Esophagus squamous epithelium (tissue), 5 donors: ENCODE measurements at regions not wholly inside any gene's neighbourhood (a gene's known extent, or its start where the extent isn't known, plus 50 kb on each side); places are given as distances from the start of the nearest gene placed in this dataset.

Experiments
- DNase-seq: peaks from one replicate; lab custom pipeline; 2025; lab: John Stamatoyannopoulos, UW
- H3K27ac ChIP-seq, 4 donors: fragments of 200-600 bp; sonication (generic); one replicate each; pipeline ENCODE4 v1.5.1; 2016 to 2019; ENCODE audit warnings: mild to moderate bottlenecking in 1 of 4
- H3K27me3 ChIP-seq, 4 donors: fragments of 200-600 bp; sonication (generic); 1 replicate in 3 of 4; 2 replicates in 1 of 4; pipeline versions ENCODE4 v1.5.1 to v1.6.0; 2017 to 2021; ENCODE audit warnings: antibody characterized with exemption in 1 of 4
- H3K36me3 ChIP-seq, 3 donors: fragments of 200-600 bp; sonication (generic); one replicate each; pipeline ENCODE4 v1.5.1; 2016 to 2019
- H3K4me1 ChIP-seq, 3 donors: fragments of 200-600 bp; sonication (generic); one replicate each; pipeline ENCODE4 v1.5.1; 2017 to 2019
- H3K4me3 ChIP-seq, 4 donors: fragments of 200-600 bp; sonication (generic); 1 replicate in 3 of 4; 2 replicates in 1 of 4; pipeline ENCODE4 v1.5.1; 2016 to 2019; ENCODE audit warnings: mild to moderate bottlenecking in 2 of 4, moderate library complexity in 1 of 4
- H3K9me3 ChIP-seq, 3 donors: fragments of 200-600 bp; sonication (generic); one replicate each; pipeline ENCODE4 v1.5.1; 2016 to 2019
- POLR2A ChIP-seq, 4 donors: fragments of 450-650 bp; IDR thresholded peaks; one replicate each; pipeline ENCODE4 v1.6.1; 2017; ENCODE audit warnings: antibody characterized with exemption in 4 of 4, mild to moderate bottlenecking in 4 of 4, moderate library complexity in 3 of 4
- WGBS, 2 donors: methylation state at CpG; one replicate each; pipeline ENCODE4 v1.1.5; 2018; 5-methylcytosine and 5-hydroxymethylcytosine counted together
- intact Hi-C: fragments of 100-400 bp; cut with DNase I; formaldehyde crosslinking; loops from one replicate; pipeline ENCODE4 v1.15.0; 2022
- TF ChIP-seq, protein P1 (sequence below), 6 experiments: fragments of 450-650 bp in 4 of 6; fragments of 200-600 bp in 2 of 6; sonication (generic) in 2 of 6; IDR thresholded peaks; one replicate each; pipeline ENCODE4 v1.5.1; 2016 to 2019; ENCODE audit warnings: antibody characterized with exemption in 6 of 6, mild to moderate bottlenecking in 4 of 6, moderate library complexity in 4 of 6
- donor health status: DM: yes; HTN: yes; CAD: no.

DNA sequence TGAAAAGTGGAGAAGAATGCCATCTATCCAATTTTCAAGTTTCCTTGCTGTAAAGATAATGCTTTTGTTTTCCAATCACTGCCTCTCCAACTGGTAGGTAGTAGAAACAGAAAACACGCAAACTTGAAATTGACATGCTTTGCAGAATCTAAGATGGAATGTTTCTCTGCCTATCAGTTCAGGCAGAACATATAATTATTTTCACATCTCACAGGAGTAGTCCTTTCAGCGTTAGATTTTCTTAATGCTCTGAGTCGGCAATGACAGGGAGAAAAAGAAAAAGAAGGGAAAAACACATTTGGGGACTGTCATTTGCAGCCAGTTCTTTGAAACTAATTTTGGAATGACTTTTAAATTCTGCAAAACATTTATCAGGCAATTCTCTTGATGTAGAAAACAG lies 818.7 kb upstream of the PTPRD start:
- intact Hi-C loops, result no loop called here
- Histone ChIP-seq H3K36me3 (no peaks in the 10 kb centered on the region), H3K4me1 (no peaks in the 10 kb centered on the region), H3K27me3 (no peaks in the 10 kb centered on the region), H3K9me3 (no peaks in the 10 kb centered on the region), H3K27ac (no peak overlapping the region), H3K4me3 (no peak overlapping the region)
- WGBS, 2 donors, result 73 to 77% methylated on average over 3 of the region's 3 CpGs
- no peak for TF ChIP-seq POLR2A (IDR thresholded peaks at IDR 0.05)
- TF ChIP-seq, protein P1, sequence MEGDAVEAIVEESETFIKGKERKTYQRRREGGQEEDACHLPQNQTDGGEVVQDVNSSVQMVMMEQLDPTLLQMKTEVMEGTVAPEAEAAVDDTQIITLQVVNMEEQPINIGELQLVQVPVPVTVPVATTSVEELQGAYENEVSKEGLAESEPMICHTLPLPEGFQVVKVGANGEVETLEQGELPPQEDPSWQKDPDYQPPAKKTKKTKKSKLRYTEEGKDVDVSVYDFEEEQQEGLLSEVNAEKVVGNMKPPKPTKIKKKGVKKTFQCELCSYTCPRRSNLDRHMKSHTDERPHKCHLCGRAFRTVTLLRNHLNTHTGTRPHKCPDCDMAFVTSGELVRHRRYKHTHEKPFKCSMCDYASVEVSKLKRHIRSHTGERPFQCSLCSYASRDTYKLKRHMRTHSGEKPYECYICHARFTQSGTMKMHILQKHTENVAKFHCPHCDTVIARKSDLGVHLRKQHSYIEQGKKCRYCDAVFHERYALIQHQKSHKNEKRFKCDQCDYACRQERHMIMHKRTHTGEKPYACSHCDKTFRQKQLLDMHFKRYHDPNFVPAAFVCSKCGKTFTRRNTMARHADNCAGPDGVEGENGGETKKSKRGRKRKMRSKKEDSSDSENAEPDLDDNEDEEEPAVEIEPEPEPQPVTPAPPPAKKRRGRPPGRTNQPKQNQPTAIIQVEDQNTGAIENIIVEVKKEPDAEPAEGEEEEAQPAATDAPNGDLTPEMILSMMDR (IDR thresholded peaks at IDR 0.05), result no peak
- DNase-seq, result no peak

DNA sequence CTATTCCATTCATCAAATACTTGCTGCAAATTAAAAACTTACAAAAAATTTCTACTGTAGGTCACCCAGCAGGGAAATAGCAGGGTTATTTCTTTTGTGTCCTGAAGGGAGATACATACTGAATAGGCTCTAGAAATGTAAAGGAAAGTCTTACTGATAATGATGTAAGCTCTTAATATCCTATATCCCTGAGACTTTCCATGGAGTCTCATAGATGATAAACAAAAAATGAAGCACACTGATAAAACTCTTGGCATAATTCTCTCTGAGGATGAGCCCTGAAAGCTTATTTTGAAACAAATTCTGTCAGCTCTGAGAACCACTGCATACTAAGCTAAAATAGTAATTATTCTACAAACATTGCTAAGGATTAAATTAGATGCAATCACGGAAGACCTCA lies 819.6 kb upstream of the PTPRD start:
- intact Hi-C loops, result no loop called here

DNA sequence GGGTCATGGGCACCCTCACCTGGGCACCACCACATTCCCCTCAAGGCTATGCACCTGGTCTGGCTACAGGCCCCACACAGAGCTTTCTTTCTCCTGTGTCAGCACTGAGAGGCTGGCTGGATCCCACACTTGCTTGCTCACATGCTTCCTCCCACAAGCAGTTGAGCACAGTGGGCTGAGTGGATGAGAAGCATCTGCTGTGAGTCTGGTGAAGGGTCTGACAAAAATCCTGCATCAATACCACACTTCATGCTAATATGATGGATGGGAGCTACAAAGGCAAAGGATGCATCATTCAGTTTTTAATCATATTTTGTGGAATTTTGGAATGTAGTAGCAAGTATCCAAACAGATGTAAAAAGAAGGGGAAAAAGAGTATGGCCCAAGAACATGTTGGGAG lies 830.8 kb upstream of the PTPRD start:
- no peak overlapping the region for H3K27ac ChIP-seq
- H3K27me3 ChIP-seq, result no peaks in the 10 kb centered on the region
- intact Hi-C loops, result no loop called here
- H3K9me3 ChIP-seq, result no peaks in the 10 kb centered on the region
- no peaks in the 10 kb centered on the region for H3K36me3 ChIP-seq
- DNase-seq, result no peak
- H3K4me3 ChIP-seq, result no peak overlapping the region
- H3K4me1 ChIP-seq, result no peaks in the 10 kb centered on the region
- TF ChIP-seq, protein P1 (IDR thresholded peaks at IDR 0.05), result no peak
- no peak for TF ChIP-seq POLR2A (IDR thresholded peaks at IDR 0.05)

More for the DNA sequence above, 819.6 kb upstream of the PTPRD start:
- DNase-seq, result no peak
- WGBS, 2 donors, result 74% methylated on average over 1 of the region's 1 CpG
- Histone ChIP-seq H3K27me3 (no peaks in the 10 kb centered on the region), H3K9me3 (no peaks in the 10 kb centered on the region), H3K27ac (no peak overlapping the region), H3K4me3 (no peak overlapping the region), H3K36me3 (no peaks in the 10 kb centered on the region), H3K4me1 (no peaks in the 10 kb centered on the region)
- TF ChIP-seq, protein P1 (IDR thresholded peaks at IDR 0.05), result no peak
- TF ChIP-seq POLR2A (IDR thresholded peaks at IDR 0.05), result no peak

DNA sequence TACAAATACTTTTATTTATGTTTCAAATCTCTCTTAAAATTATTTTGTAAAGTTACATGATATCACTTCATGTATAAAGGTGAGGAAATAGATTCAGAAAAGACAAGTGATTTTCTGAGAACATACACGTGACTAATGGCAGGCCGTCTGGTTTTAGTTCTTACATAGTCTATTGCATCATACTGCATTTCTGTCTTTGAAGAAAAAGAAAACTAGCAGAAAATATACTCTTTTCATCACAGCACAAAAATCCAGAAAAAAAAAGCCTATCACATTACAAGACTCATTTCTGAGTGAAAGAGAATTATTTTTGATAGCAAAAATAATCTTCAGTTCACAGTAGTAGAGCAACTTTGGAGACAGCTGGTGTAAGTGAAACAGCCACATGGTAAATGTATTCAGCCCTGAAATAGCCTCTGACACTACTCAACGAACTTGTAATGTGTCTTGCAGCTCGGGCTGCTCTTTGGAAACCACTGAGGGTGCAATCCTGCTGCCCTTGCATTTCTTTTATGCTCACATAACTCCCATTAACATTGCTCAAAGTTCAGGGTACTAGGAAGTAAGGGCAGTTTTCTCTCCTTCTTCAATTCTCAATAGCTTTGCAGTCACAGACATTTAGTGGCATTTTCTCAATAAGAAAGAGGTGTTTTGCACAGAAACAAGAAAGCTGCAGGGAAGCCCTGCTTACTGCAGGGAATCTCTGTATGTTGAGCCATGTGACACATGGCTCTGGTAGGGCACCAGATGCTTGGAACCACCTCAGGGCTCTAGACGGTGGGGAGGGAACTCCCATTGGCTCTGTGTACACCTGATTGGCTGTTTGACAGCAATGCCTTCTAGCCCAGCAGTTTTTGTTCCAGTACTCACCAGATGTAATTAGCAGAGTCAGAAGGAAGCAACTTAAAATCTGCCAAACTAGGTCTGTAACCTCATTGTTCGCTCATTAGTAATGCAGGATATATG lies 845.3 kb upstream of the PTPRD start:
- no peaks in the 10 kb centered on the region for H3K9me3 ChIP-seq
- TF ChIP-seq, protein P1 (IDR thresholded peaks at IDR 0.05), result no peak
- no peak for TF ChIP-seq POLR2A (IDR thresholded peaks at IDR 0.05)
- 32 to 36% methylated on average over 6 of the region's 6 CpGs for WGBS, 2 donors
- intact Hi-C loops, result no loop called here
- no peaks in the 10 kb centered on the region for H3K36me3 ChIP-seq
- no peak for DNase-seq
- no peaks in the 10 kb centered on the region for H3K27me3 ChIP-seq
- H3K4me1 ChIP-seq, result no peaks in the 10 kb centered on the region
- no peak overlapping the region for H3K27ac ChIP-seq
- H3K4me3 ChIP-seq, result no peak overlapping the region

DNA sequence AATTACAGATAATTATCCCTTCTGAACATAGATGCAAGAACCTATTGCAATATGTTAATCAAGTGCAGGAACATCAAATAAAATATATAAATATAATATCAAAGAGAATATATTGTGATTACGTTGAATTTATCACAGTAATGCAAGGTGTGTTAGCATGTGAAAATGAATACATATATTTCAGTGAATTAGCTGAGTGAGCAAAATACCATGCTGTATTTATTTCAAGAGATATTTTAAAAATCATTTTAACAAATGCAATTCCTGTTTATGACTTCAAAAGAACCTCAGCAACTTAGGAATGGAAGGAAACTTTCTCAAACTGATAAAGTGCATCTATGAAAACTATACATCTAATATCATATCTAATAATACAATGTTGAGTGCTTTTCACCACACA lies 856.9 kb upstream of the PTPRD start:
- Histone ChIP-seq H3K4me3 (no peak overlapping the region), H3K4me1 (no peaks in the 10 kb centered on the region), H3K36me3 (no peaks in the 10 kb centered on the region), H3K27me3 (no peaks in the 10 kb centered on the region), H3K9me3 (no peaks in the 10 kb centered on the region), H3K27ac (no peak overlapping the region)
- intact Hi-C loops, result no loop called here
- no peak for TF ChIP-seq POLR2A (IDR thresholded peaks at IDR 0.05)
- TF ChIP-seq, protein P1 (IDR thresholded peaks at IDR 0.05), result no peak
- WGBS, 2 donors, result 89 to 96% methylated on average over 1 of the region's 1 CpG
- no peak for DNase-seq
